Gastrocnemius medialis (tissue), 4 donors: ENCODE measurements at regions not wholly inside any gene's neighbourhood (a gene's known extent, or its start where the extent isn't known, plus 50 kb on each side); places are given as distances from the start of the nearest gene placed in this dataset.

Source experiments
- ATAC-seq, 2 donors: fragments of 150-250 bp; one replicate each; pipeline ENCODE4 v1.9.1; 2016
- DNase-seq, 2 donors: peaks; one replicate each; pipeline ENCODE4 v3.0.0-alpha.2; 2019
- H3K27ac ChIP-seq, 4 donors: fragments of 200-600 bp; sonication (generic); 1 replicate in 1 of 4; 2 replicates in 3 of 4; pipeline ENCODE4 v1.5.1; 2016 to 2018; ENCODE audit warnings: mild to moderate bottlenecking in 2 of 4, moderate library complexity in 1 of 4
- H3K27me3 ChIP-seq, 3 donors: fragments of 200-600 bp; sonication (generic) in 2 of 3; 1 replicate in 1 of 3; 2 replicates in 2 of 3; pipeline versions ENCODE4 v1.5.1 to v1.6.0; 2016 to 2019; ENCODE audit warnings: mild to moderate bottlenecking in 1 of 3, moderate library complexity in 1 of 3
- H3K36me3 ChIP-seq, 2 donors: fragments of 200-600 bp; sonication (generic) in 1 of 2; one replicate each; pipeline ENCODE4 v1.5.1; 2017 to 2018
- H3K4me1 ChIP-seq, 2 donors: fragments of 200-600 bp; sonication (generic) in 1 of 2; one replicate each; pipeline ENCODE4 v1.5.1; 2016 to 2017; ENCODE audit warnings: mild to moderate bottlenecking in 2 of 2
- H3K4me3 ChIP-seq, 4 donors: fragments of 200-600 bp; sonication (generic) in 3 of 4; 1 replicate in 1 of 4; 2 replicates in 3 of 4; pipeline ENCODE4 v1.5.1; 2016 to 2019; ENCODE audit warnings: mild to moderate bottlenecking in 2 of 4
- H3K9me3 ChIP-seq, 3 donors: fragments of 200-600 bp; sonication (generic) in 2 of 3; 1 replicate in 1 of 3; 2 replicates in 2 of 3; pipeline ENCODE4 v1.5.1; 2016 to 2019
- CTCF ChIP-seq, 5 experiments: fragments of 450-650 bp in 3 of 5; fragments of 200-600 bp in 2 of 5; sonication (generic) in 2 of 5; IDR thresholded peaks in 4 of 5; conservative IDR thresholded peaks in 1 of 5; 1 replicate in 4 of 5; 2 replicates in 1 of 5; pipeline ENCODE4 v1.5.1; 2016 to 2019; ENCODE audit warnings: antibody characterized with exemption in 5 of 5, mild to moderate bottlenecking in 3 of 5, moderate library complexity in 3 of 5
- POLR2A ChIP-seq, 2 donors: fragments of 450-650 bp; IDR thresholded peaks; one replicate each; pipeline ENCODE4 v1.6.1; 2017; ENCODE audit warnings: antibody characterized with exemption in 2 of 2, mild to moderate bottlenecking in 2 of 2, moderate library complexity in 2 of 2
- in situ Hi-C, 4 donors: fragments of 200-750 bp; cut with MboI; loops; one replicate each; pipeline versions ENCODE4 v1.15.0 to v1.8.0; 2017; ENCODE audit warnings: low sequenced_read_pairs in 4 of 4
- intact Hi-C: fragments of 100-400 bp; cut with DNase I; formaldehyde crosslinking; loops from one replicate; pipeline ENCODE4 v1.15.1; 2023; ENCODE audit warnings: low total_unique reads

GRCh38 chr20:40225596-40225995, 463.4 kb downstream of the MAFB start:
- TF ChIP-seq CTCF (IDR thresholded peaks at IDR 0.05 in 4 of 5, conservative IDR thresholded peaks at IDR 0.05 in 1 of 5): no peak
- TF ChIP-seq POLR2A (IDR thresholded peaks at IDR 0.05): no peak
- no peak for ATAC-seq
- Histone ChIP-seq H3K9me3 (no peaks in the 10 kb centered on the region), H3K4me1 (no peaks in the 10 kb centered on the region), H3K27me3 (no peaks in the 10 kb centered on the region), H3K36me3 (no peaks in the 10 kb centered on the region), H3K4me3 (no peak overlapping the region), H3K27ac (no peak overlapping the region)
- no peak for DNase-seq
- in situ Hi-C loops: no loop called here
- intact Hi-C loops: no loop called here

GRCh38 chr20:40223810-40224209, 465.2 kb downstream of the MAFB start:
- Histone ChIP-seq H3K4me1 (no peaks in the 10 kb centered on the region), H3K27ac (no peak overlapping the region), H3K27me3 (no peaks in the 10 kb centered on the region), H3K36me3 (no peaks in the 10 kb centered on the region), H3K9me3 (no peaks in the 10 kb centered on the region), H3K4me3 (no peak overlapping the region)
- no peak for TF ChIP-seq POLR2A (IDR thresholded peaks at IDR 0.05)
- TF ChIP-seq CTCF (IDR thresholded peaks at IDR 0.05 in 4 of 5, conservative IDR thresholded peaks at IDR 0.05 in 1 of 5): no peak
- in situ Hi-C loops: no loop called here
- DNase-seq: no peak
- no peak for ATAC-seq
- intact Hi-C loops: no loop called here

GRCh38 chr20:40218971-40219370, 470.1 kb downstream of the MAFB start:
- intact Hi-C loops: no loop called here
- no peak for DNase-seq
- Histone ChIP-seq H3K36me3 (no peaks in the 10 kb centered on the region), H3K27ac (no peak overlapping the region), H3K4me3 (no peak overlapping the region), H3K9me3 (no peaks in the 10 kb centered on the region), H3K27me3 (no peaks in the 10 kb centered on the region), H3K4me1 (no peaks in the 10 kb centered on the region)
- ATAC-seq: no peak
- TF ChIP-seq POLR2A (IDR thresholded peaks at IDR 0.05) (no peak), CTCF (IDR thresholded peaks at IDR 0.05 in 4 of 5, conservative IDR thresholded peaks at IDR 0.05 in 1 of 5) (no peak)
- in situ Hi-C loops: no loop called here

GRCh38 chr20:40218316-40218969, 470.6 kb downstream of the MAFB start:
- no peak for ATAC-seq
- Histone ChIP-seq H3K36me3 (no peaks in the 10 kb centered on the region), H3K4me3 (no peak overlapping the region), H3K27me3 (no peaks in the 10 kb centered on the region), H3K27ac (no peak overlapping the region), H3K4me1 (no peaks in the 10 kb centered on the region), H3K9me3 (no peaks in the 10 kb centered on the region)
- TF ChIP-seq POLR2A (IDR thresholded peaks at IDR 0.05): no peak
- TF ChIP-seq CTCF (IDR thresholded peaks at IDR 0.05 in 4 of 5, conservative IDR thresholded peaks at IDR 0.05 in 1 of 5): no peak
- in situ Hi-C loops: no loop called here
- DNase-seq: no peak
- intact Hi-C loops: no loop called here

DNA sequence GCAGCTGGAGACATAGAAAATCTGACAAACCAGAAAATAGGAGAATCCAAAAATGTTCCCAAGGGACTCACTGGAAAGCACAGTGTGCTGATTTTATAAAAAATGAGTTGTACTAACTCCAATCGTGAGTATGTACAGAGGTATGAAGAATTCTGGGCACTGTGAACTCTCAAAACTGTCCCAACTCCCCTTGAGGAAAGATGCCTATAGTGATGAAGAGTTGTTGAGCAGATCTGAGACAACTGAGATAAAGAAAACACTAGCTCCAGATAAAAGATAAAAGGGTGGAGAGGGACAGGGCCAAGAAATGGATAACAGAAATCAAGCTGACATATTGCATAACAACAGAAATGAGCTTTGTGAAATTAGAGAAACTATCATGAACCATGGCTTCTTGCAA, 481.4 kb downstream of the MAFB start:
- H3K27me3 ChIP-seq: no peaks in the 10 kb centered on the region
- intact Hi-C loops: no loop called here
- DNase-seq (no peak), ATAC-seq (peak in 1 of 2 donors; percentile 8)
- H3K4me3 ChIP-seq: no peak overlapping the region
- no peak overlapping the region for H3K27ac ChIP-seq
- H3K36me3 ChIP-seq: no peaks in the 10 kb centered on the region
- in situ Hi-C loops: no loop called here
- H3K4me1 ChIP-seq: no peaks in the 10 kb centered on the region
- peaks cover 0 to 5% (median 0%) of the 10 kb centered on the region in 3 donors for H3K9me3 ChIP-seq
- TF ChIP-seq POLR2A (IDR thresholded peaks at IDR 0.05) (no peak), CTCF (IDR thresholded peaks at IDR 0.05 in 4 of 5, conservative IDR thresholded peaks at IDR 0.05 in 1 of 5) (no peak)
